IPS-NIHi11 (cell line): ENCODE measurements at regions not wholly inside any gene's neighbourhood (a gene's known extent, or its start where the extent isn't known, plus 50 kb on each side); places are given as distances from the start of the nearest gene placed in this dataset.

Experiments used
- DNase-seq: peaks from one replicate; pipeline ENCODE4 v3.0.0; 2012; ENCODE audit warnings: mixed read lengths, low spot score

GRCh38 chr1:198040880-198041279, 115.9 kb upstream of the NEK7 start:
- DNase-seq: no peak

- DNase-seq: no peak
These were observed 114.6 kb upstream of the NEK7 start for GRCh38 chr1:198042168-198042567.

GRCh38 chr1:198047913-198048312, 108.9 kb upstream of the NEK7 start:
- DNase-seq: no peak

GRCh38 chr1:198054510-198054909, 102.3 kb upstream of the NEK7 start:
- no peak for DNase-seq

GRCh38 chr1:198056255-198056654, 100.5 kb upstream of the NEK7 start:
- peak; percentile 55 for DNase-seq

- no peak for DNase-seq
These were observed 92.6 kb upstream of the NEK7 start for GRCh38 chr1:198064181-198064580.

GRCh38 chr1:198068285-198068684, 88.5 kb upstream of the NEK7 start:
- DNase-seq: no peak

- no peak for DNase-seq
These were observed 84.6 kb upstream of the NEK7 start for GRCh38 chr1:198072177-198072576.

GRCh38 chr1:198075296-198075695, 81.5 kb upstream of the NEK7 start:
- DNase-seq: no peak

GRCh38 chr1:198079432-198079951, 77.3 kb upstream of the NEK7 start:
- DNase-seq: no peak

- no peak for DNase-seq
These were observed 74.2 kb upstream of the NEK7 start for GRCh38 chr1:198082576-198082975.

GRCh38 chr1:198083549-198083948, 73.2 kb upstream of the NEK7 start:
- no peak for DNase-seq

- DNase-seq: no peak
These were observed 72.4 kb upstream of the NEK7 start for GRCh38 chr1:198084241-198084908.

- no peak for DNase-seq
These were observed 70.6 kb upstream of the NEK7 start for GRCh38 chr1:198086051-198086745.

GRCh38 chr1:198087831-198088230, 69.0 kb upstream of the NEK7 start:
- no peak for DNase-seq

GRCh38 chr1:198088360-198089071, 68.3 kb upstream of the NEK7 start:
- DNase-seq: peak; percentile 40

GRCh38 chr1:198096390-198096789, 60.4 kb upstream of the NEK7 start:
- DNase-seq: peak; percentile 28

- no peak for DNase-seq
These were observed 57.0 kb upstream of the NEK7 start for GRCh38 chr1:198099755-198100154.

GRCh38 chr1:198101716-198102453, 54.9 kb upstream of the NEK7 start:
- no peak for DNase-seq

- DNase-seq: no peak
These were observed 54.4 kb upstream of the NEK7 start for GRCh38 chr1:198102454-198102827.

- no peak for DNase-seq
These were observed 51.6 kb upstream of the NEK7 start for GRCh38 chr1:198105185-198105584.

GRCh38 chr1:198106011-198106410, 50.8 kb upstream of the NEK7 start:
- no peak for DNase-seq
